ENCODE measurements at regions not wholly inside any gene's neighbourhood (a gene's known extent, or its start where the extent isn't known, plus 50 kb on each side); places are given as distances from the start of the nearest gene placed in this dataset.
"Not testable (repeated sequence)": the region's sequence is repeated elsewhere in the genome, so short reads cannot be mapped to it uniquely, and the experiment has no call there.

DNA sequence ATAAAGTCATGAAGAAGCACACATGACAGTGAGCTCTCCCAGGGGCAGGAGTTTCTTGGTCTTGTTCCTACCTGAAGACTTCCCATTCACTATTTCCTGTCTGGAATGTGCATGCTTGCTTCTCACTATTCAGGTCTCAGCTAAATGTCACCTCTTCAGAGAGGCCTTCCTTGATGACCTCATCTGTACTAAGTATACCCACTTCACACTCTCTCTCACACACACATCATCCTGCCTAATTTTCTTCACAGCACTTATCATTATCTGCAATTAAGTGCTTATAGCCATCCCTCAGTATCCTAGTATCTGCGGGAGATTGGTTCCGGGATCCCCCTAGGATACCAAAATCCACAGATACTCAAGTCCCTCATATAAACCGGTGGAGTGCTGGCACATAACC is 146.4 kb upstream of the IVNS1ABP start:
- DNase-seq = no peak

DNA sequence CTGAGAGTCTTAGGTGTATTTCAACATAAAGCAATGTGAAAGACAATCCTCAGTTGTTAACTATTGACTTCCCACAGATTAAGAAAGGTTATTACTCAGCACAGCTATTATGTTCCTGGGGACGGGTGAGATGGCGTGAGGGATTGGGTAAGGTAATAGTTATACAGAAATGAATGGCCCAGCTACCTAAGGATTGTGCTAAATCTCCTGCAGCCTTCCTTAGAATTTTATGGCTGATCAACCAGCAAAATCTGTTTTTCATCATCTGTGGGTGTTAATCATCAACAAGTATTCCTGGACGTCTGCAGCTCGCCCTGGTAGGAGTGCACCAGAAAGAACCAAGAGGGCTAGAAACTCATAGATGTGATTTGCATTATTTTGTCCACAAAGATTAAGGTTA is 146.0 kb upstream of the IVNS1ABP start:
- no peak for DNase-seq

- not testable (repeated sequence) for DNase-seq
Measured at GRCh38 chr1:185460723-185461122, 143.7 kb upstream of the IVNS1ABP start.

- DNase-seq = no peak
Measured at GRCh38 chr1:185459141-185459540, 142.1 kb upstream of the IVNS1ABP start.

- DNase-seq = no peak
Measured at GRCh38 chr1:185458670-185459069, 141.6 kb upstream of the IVNS1ABP start.

GRCh38 chr1:185453496-185454192 is 136.6 kb upstream of the IVNS1ABP start:
- no peak for DNase-seq

GRCh38 chr1:185450917-185451316 is 133.9 kb upstream of the IVNS1ABP start:
- DNase-seq = no peak

DNA sequence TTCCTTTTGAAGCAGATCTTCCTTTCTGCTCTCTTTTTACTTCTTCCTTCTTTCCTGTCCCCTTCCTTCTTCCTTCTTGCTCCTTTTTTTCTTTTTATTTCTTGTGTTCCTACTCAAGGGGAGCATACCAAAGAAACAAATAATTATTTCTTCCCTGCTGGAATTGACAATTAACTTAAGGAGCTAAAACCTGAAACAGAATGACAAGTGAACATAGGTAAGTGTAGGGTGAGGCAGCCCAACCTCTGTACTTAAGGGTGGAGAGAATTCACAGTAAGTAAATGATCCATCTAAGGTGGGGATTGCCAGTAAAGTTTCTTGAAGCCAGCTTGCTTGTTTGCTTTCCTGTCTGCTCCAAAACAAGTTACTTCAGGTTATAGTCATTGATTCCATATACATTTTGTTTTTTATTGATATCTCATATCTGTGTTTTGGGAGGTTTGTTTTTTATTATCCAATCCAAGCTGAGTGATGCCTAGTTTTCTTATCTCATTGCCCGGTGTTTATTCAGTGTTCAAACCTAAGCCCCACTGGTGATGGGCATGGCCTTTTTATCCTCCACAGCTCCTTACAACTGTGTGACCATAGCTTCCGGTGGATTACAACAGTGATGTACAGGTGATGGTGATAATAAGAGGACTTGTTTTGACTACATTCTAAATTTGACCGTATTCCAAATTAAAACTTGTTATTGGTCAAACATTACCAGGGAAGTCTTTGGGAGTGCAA is 133.2 kb upstream of the IVNS1ABP start:
- no peak for DNase-seq

DNA sequence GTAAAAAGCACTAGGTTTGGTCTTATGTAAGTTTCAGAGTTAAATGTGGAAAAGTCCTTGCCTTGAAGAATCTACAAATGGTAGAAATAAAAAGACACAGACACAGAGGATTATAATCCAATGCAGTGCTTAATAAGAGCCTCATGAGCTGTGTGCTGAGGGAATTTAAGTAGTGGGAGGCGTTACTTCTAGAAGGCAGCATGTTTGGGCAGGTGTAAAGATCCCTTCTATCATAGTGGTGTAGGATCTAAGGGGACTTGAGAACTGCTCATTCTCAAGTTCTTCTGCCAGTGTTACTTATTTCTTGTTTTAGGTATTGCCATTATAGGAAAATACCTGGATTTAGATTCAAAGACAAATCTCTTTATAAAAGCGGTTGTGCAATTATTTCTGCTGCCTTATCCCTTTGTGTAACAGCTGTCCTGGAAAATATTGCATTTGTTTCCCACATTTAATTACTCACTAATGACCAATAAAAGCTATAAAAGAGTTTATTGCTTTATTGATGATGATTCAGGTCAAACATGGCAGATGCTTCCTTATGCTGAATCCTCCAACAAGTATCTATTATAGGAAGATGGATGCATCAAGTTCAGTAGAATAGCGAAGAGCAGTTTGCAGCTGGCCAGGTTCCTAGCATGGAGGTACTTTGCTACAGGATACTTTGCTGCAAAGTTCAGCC is 132.5 kb upstream of the IVNS1ABP start:
- no peak for DNase-seq

- no peak for DNase-seq
Measured at GRCh38 chr1:185448591-185449186, 131.6 kb upstream of the IVNS1ABP start.

DNA sequence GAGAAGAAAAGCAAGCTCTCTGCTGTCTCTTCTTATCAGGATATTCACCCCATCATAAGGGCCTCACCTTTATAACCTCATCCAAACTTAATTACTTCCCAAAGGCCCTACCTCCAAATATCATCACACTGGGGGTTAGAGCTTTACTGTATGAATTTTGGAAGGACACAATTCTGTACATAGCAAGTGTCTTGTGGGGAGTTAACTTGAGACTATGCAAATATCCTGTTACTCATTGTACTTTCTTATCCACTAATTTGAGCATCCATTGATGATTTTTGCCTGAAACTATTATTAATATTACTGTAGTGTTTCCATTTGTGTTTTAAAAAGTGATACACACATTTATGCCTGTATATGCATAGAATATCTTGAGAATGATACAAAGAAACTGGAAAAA is 129.1 kb upstream of the IVNS1ABP start:
- no peak for DNase-seq

GRCh38 chr1:185445594-185445993 is 128.6 kb upstream of the IVNS1ABP start:
- DNase-seq = no peak

DNA sequence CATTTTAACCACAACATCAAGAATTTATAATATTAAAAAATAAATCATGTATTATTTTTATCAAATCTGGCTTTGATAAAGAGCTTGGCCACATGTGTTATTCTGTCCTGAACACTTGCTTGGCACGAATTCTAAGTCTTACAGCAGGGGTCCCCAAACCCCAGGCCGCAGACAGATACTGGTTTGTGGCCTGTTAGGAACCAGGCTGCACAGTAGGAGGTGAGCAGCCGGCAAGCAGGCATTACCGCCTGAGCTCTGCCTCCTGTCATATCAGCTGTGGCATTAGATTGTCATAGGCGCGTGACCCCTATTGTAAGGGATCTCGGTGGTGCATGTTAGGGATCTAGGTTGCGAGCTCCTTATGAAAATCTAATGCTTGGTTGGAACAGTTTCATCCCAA is 127.6 kb upstream of the IVNS1ABP start:
- no peak for DNase-seq

DNA sequence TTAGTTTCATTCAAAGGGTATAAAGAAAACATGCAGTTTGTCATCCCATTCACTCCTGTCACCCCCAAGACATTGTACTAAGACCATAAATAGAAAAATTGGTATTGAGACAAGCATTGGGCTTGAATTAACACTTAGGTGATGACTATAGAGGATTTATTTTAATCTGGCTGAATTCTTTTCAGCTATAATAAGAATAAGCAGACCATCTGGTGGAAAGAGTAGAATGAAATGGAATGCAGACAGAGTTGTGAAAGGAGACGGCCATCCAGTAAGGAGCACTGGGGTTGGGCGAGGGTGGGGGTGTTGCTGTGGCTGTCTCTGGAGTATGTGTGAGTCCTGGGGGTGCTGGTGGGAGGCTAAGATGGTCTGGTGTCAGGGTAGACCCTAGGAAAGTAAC is 125.0 kb upstream of the IVNS1ABP start:
- DNase-seq = no peak

DNA sequence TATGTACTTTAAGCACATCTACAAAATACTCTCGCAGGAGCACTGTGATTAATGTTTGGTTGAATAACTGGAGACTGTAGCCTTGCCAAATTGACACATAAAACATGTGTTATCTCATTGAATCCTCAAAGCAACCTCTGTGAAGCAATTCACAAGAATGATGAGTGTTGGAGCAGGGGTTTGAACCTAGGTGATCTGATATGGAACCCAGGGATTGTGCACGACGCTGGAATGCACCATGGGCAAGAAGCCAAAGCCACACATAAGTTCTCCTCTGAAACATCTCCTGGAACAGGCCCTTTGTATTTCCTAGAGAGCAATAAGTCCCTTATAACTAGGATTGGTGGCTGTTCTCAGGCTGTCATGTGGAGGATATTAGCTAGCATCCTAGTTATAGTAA is 124.6 kb upstream of the IVNS1ABP start:
- DNase-seq = no peak

DNA sequence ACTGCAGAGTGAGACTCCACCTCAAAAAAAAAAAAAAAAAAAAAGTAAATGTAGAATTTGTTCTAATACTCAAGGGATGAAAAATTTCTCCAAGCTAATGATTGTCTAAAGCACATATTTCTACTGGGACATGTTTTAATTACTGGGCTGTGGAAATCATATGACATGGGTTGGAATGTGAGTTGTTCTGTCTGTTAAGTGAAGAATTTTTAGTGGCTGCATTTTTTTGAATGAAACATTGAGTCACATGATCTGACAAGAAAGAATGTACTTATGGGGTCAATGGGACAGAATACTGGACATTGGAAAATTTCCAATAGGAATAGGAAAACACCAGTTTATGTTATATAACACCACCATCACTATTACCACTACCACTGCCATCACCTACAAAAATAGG is 123.8 kb upstream of the IVNS1ABP start:
- no peak for DNase-seq

DNA sequence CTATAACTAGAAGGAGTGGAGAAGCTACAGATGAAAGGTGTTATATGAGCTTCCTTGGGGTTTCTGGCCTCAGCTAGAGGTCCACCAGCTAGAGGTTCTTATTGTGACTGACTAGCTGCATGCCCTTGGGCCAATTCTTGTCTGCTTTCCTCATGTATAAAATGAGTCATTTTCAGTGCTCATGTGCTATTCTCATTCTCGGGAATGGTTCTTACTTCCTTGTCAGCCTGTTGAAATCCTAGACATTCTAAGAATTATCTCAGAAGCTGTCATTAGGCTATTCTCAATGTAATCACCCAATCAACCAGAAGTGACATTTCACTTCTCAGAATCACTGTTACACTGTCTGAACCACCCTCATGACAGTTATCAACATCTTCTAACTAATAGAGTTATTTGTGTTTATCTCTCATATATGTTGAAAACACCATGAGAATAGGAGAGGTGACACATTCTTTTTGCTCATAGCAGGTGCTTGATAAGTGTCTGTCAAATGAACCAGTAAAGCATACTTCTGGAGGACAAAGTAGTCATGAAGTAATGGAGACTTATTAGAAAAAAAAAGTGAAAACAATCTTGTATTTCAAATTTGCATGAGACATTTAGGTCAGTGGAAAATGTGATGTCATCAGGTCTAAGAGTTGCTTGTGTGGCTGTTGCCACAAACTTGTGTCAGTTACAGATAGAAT is 122.8 kb upstream of the IVNS1ABP start:
- DNase-seq = peak; percentile 50 to 80

DNA sequence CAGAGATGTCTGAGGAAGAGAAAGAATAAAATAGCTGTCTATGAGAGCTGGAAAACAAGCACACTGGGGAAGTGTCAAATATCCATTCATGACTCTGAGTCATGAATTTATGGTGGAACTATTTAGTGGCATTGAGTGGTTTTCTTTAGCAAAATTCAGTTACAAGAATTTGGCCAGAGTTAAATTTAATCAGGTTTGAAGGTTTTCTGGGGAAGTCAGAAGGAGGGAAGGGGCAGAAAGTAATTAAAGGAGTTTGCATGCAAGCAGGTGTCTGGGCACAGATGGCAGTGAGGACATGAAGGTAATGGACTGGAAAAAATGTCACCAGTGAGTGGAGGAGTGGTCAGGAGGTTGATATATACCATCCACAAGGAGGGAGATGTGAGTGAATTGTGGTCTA is 121.9 kb upstream of the IVNS1ABP start:
- no peak for DNase-seq

- DNase-seq = no peak
Measured at GRCh38 chr1:185435696-185436379, 118.8 kb upstream of the IVNS1ABP start.

DNA sequence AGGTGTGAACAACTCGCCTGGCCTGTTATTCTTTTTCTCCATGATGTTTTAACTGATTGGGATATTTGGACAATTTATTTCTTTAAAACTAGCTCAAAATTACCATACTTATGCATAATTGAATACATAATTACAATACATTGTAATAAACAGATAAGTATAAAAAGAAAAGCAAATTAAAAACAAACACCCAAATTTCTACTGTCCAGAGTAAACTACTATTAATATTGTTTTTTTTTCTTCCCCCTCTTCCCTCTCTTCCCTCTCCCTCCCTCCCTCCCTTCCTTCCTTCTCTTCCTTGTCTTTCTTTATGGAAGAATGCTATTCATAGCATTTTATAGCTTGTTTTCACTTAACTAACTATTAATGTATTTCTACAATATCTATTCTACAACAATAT is 117.7 kb upstream of the IVNS1ABP start:
- no peak for DNase-seq

- DNase-seq = no peak
Measured at GRCh38 chr1:185433667-185434066, 116.6 kb upstream of the IVNS1ABP start.

DNA sequence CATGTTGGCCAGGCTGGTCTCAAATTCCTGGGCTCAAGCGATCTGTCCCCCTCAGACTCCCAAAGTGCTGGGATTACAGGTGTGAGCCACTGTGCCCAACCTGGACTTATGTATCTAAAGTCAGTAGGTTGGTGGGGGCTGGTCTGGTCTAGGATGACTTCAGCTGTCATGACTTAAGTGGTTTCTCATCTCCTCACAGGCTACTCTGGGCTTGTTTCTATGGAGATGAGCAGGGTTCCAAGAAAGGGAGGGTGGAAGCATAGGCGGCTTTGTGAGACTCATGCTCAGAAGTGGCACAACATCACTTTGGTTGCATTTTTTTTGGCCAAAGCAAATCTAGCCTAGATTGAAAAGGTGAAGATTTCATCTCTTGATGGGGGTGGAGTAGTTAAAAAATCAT is 115.9 kb upstream of the IVNS1ABP start:
- no peak for DNase-seq

DNA sequence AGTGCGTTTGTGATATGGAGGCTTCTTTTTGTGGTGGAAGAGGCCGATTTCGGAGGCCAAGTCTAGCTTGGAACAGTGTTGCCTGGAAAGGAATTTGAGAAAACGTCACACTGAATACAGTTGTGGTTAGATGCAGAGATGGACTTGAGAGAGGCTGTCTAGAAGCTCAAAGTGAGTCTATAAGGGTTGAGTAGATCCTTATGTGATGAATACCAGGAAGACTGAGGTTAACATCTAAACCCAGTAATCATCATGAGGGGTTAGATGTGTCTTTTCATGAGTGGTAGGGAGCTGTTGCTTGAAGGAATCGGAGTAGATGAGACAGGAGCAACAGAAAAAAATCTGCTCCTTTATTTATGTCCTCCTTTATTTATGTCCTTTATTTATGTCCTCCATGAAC is 114.6 kb upstream of the IVNS1ABP start:
- no peak for DNase-seq
